Stimulated activated CD8-positive, alpha-beta memory T cell treated with anti-CD3 and anti-CD28 coated beads, Interleukin-15, amount 100 ng/mL, for 24 hours (primary cell): ENCODE measurements at regions not wholly inside any gene's neighbourhood (a gene's known extent, or its start where the extent isn't known, plus 50 kb on each side); places are given as distances from the start of the nearest gene placed in this dataset.

ENCODE experiments used
- DNase-seq: peaks from one replicate; pipeline ENCODE4 v3.0.0-alpha.2; 2020; ENCODE audit warnings: low read depth

GRCh38 chr9:108185613-108186012 lies 670.2 kb downstream of the ACTL7B start:
- DNase-seq: no peak

- no peak for DNase-seq
These were observed 670.8 kb downstream of the ACTL7B start for GRCh38 chr9:108184941-108185340.

- no peak for DNase-seq
These were observed 671.8 kb downstream of the ACTL7B start for GRCh38 chr9:108184009-108184408.

GRCh38 chr9:108182950-108183381 lies 672.8 kb downstream of the ACTL7B start:
- no peak for DNase-seq

GRCh38 chr9:108182270-108182669 lies 673.5 kb downstream of the ACTL7B start:
- no peak for DNase-seq

GRCh38 chr9:108181441-108181840 lies 674.3 kb downstream of the ACTL7B start:
- DNase-seq: no peak

GRCh38 chr9:108180541-108180940 lies 675.2 kb downstream of the ACTL7B start:
- DNase-seq: no peak

GRCh38 chr9:108178318-108178717 lies 677.5 kb downstream of the ACTL7B start:
- no peak for DNase-seq

GRCh38 chr9:108168236-108168850 lies 678.8 kb upstream of the KLF4 start:
- DNase-seq: no peak

GRCh38 chr9:108167136-108167900 lies 677.7 kb upstream of the KLF4 start:
- no peak for DNase-seq

- no peak for DNase-seq
These were observed 677.0 kb upstream of the KLF4 start for GRCh38 chr9:108166519-108166918.

- no peak for DNase-seq
These were observed 673.9 kb upstream of the KLF4 start for GRCh38 chr9:108163321-108164005.

- no peak for DNase-seq
These were observed 673.1 kb upstream of the KLF4 start for GRCh38 chr9:108162664-108163063.

GRCh38 chr9:108161503-108161902 lies 671.9 kb upstream of the KLF4 start:
- DNase-seq: no peak

- DNase-seq: no peak
These were observed 671.3 kb upstream of the KLF4 start for GRCh38 chr9:108160706-108161355.

- DNase-seq: no peak
These were observed 670.5 kb upstream of the KLF4 start for GRCh38 chr9:108160039-108160438.

- no peak for DNase-seq
These were observed 668.8 kb upstream of the KLF4 start for GRCh38 chr9:108158236-108158995.

- no peak for DNase-seq
These were observed 666.9 kb upstream of the KLF4 start for GRCh38 chr9:108156270-108156998.

GRCh38 chr9:108153416-108153815 lies 663.8 kb upstream of the KLF4 start:
- no peak for DNase-seq

GRCh38 chr9:108150736-108151586 lies 661.4 kb upstream of the KLF4 start:
- no peak for DNase-seq
